AG09319 (cell line): ENCODE measurements at regions not wholly inside any gene's neighbourhood (a gene's known extent, or its start where the extent isn't known, plus 50 kb on each side); places are given as distances from the start of the nearest gene placed in this dataset.

ENCODE experiments used
- DNase-seq: peaks from one replicate; pipeline ENCODE4 v3.0.0-alpha.2; 2010; ENCODE audit warnings: low read depth; ENCODE audit errors: extremely low read depth
- CTCF ChIP-seq: IDR thresholded peaks from 2 replicates; pipeline ENCODE4 v1.5.1; 2011; ENCODE audit warnings: low read depth, mild to moderate bottlenecking, inconsistent platforms, low read length, moderate library complexity

- no peak for TF ChIP-seq CTCF
- no peak for DNase-seq
Measured at GRCh38 chrX:106300656-106301055, 132.6 kb downstream of the PWWP3B start.

- no peak for TF ChIP-seq CTCF
- DNase-seq: no peak
Measured at GRCh38 chrX:106302304-106302703, 134.2 kb downstream of the PWWP3B start.

GRCh38 chrX:106306391-106306947, 138.4 kb downstream of the PWWP3B start:
- TF ChIP-seq CTCF: no peak
- no peak for DNase-seq

GRCh38 chrX:106323357-106323756, 155.3 kb downstream of the PWWP3B start:
- no peak for TF ChIP-seq CTCF
- no peak for DNase-seq

GRCh38 chrX:106331606-106332005, 163.5 kb downstream of the PWWP3B start:
- no peak for DNase-seq
- no peak for TF ChIP-seq CTCF

- TF ChIP-seq CTCF: no peak
- no peak for DNase-seq
Measured at GRCh38 chrX:106341823-106342222, 173.7 kb downstream of the PWWP3B start.

GRCh38 chrX:106356580-106356979, 188.5 kb downstream of the PWWP3B start:
- TF ChIP-seq CTCF: no peak
- no peak for DNase-seq
